ENCODE measurements at regions not wholly inside any gene's neighbourhood (a gene's known extent, or its start where the extent isn't known, plus 50 kb on each side); places are given as distances from the start of the nearest gene placed in this dataset.
A peak's percentile ranks its signal among the peaks of the same experiment; 100 is the strongest.
"Not testable (repeated sequence)": the region's sequence is repeated elsewhere in the genome, so short reads cannot be mapped to it uniquely, and the experiment has no call there.

GRCh38 chr4:9110700-9111099 is 59.5 kb upstream of the FAM90A26 start:
- not testable (repeated sequence) for DNase-seq

- DNase-seq = not testable (repeated sequence)
These were observed 67.1 kb upstream of the FAM90A26 start for GRCh38 chr4:9103148-9103524.

- DNase-seq = not testable (repeated sequence)
These were observed 67.6 kb upstream of the FAM90A26 start for GRCh38 chr4:9102471-9103147.

- not testable (repeated sequence) for DNase-seq
These were observed 73.9 kb upstream of the FAM90A26 start for GRCh38 chr4:9096330-9096729.

GRCh38 chr4:9078796-9079195 is 91.4 kb upstream of the FAM90A26 start:
- DNase-seq = not testable (repeated sequence)

GRCh38 chr4:9076974-9077373 is 93.2 kb upstream of the FAM90A26 start:
- DNase-seq = not testable (repeated sequence)

GRCh38 chr4:9076486-9076885 is 93.7 kb upstream of the FAM90A26 start:
- DNase-seq = not testable (repeated sequence)

- DNase-seq = not testable (repeated sequence)
These were observed 96.8 kb upstream of the FAM90A26 start for GRCh38 chr4:9073371-9073770.

- not testable (repeated sequence) for DNase-seq
These were observed 97.5 kb upstream of the FAM90A26 start for GRCh38 chr4:9072521-9073220.

- not testable (repeated sequence) for DNase-seq
These were observed 102.3 kb upstream of the FAM90A26 start for GRCh38 chr4:9067923-9068322.

GRCh38 chr4:9063612-9064011 is 106.6 kb upstream of the FAM90A26 start:
- not testable (repeated sequence) for DNase-seq

GRCh38 chr4:9024866-9025265 is 145.3 kb upstream of the FAM90A26 start:
- DNase-seq = not testable (repeated sequence)

GRCh38 chr4:9009792-9010191 is 138.2 kb upstream of the HMX1 start:
- DNase-seq = not testable (repeated sequence)

GRCh38 chr4:9008407-9008806 is 136.8 kb upstream of the HMX1 start:
- DNase-seq = not testable (repeated sequence)

- DNase-seq = not testable (repeated sequence)
These were observed 129.5 kb upstream of the HMX1 start for GRCh38 chr4:9001153-9001552.

GRCh38 chr4:9000505-9001001 is 128.9 kb upstream of the HMX1 start:
- peak; percentile 53 for DNase-seq

GRCh38 chr4:8992981-8993380 is 121.3 kb upstream of the HMX1 start:
- not testable (repeated sequence) for DNase-seq

- not testable (repeated sequence) for DNase-seq
These were observed 119.8 kb upstream of the HMX1 start for GRCh38 chr4:8991449-8991848.

GRCh38 chr4:8990341-8990740 is 118.7 kb upstream of the HMX1 start:
- DNase-seq = not testable (repeated sequence)

- not testable (repeated sequence) for DNase-seq
These were observed 114.1 kb upstream of the HMX1 start for GRCh38 chr4:8985786-8986185.

GRCh38 chr4:8984641-8985040 is 113.0 kb upstream of the HMX1 start:
- DNase-seq = not testable (repeated sequence)

GRCh38 chr4:8983921-8984320 is 112.3 kb upstream of the HMX1 start:
- DNase-seq = not testable (repeated sequence)

- not testable (repeated sequence) for DNase-seq
These were observed 105.0 kb upstream of the HMX1 start for GRCh38 chr4:8976466-8977128.
